ENCODE measurements at regions not wholly inside any gene's neighbourhood (a gene's known extent, or its start where the extent isn't known, plus 50 kb on each side); places are given as distances from the start of the nearest gene placed in this dataset.
"Not testable (repeated sequence)": the region's sequence is repeated elsewhere in the genome, so short reads cannot be mapped to it uniquely, and the experiment has no call there.

- no peak overlapping the region for H3K4me3 ChIP-seq (ENCODE audit: insufficient read depth, low read length, poor library complexity, severe bottlenecking)
- H3K27me3 ChIP-seq (ENCODE audit: low read length) = no peaks in the 10 kb centered on the region
- no peaks in the 10 kb centered on the region for H4K20me1 ChIP-seq (ENCODE audit: low read depth, low read length)
- H2AFZ ChIP-seq (ENCODE audit: low read depth, low read length, severe bottlenecking) = no peak overlapping the region
- no peaks in the 10 kb centered on the region for H3K36me3 ChIP-seq (ENCODE audit: low read length)
- TF ChIP-seq EZH2phosphoT487 (conservative IDR thresholded peaks at IDR 0.05; ENCODE audit: low read length) (no peak), CTCF (IDR thresholded peaks at IDR 0.05; ENCODE audit: insufficient read depth, low read length, poor library complexity, severe bottlenecking) (no peak)
- no peak overlapping the region for H3K9ac ChIP-seq (ENCODE audit: low read length)
- no peak overlapping the region for H3K27ac ChIP-seq (ENCODE audit: low read depth, low read length)
- H3K9me3 ChIP-seq (ENCODE audit: insufficient read depth, low read length) = no peaks in the 10 kb centered on the region
- no peaks in the 10 kb centered on the region for H3F3A ChIP-seq (ENCODE audit: insufficient read depth)
- no peaks in the 10 kb centered on the region for H3K9me2 ChIP-seq (replicated peaks; ENCODE audit: insufficient read depth, low read length)
- H3K4me2 ChIP-seq (ENCODE audit: low read depth, low read length, poor library complexity, severe bottlenecking) = no peak overlapping the region
- no peaks in the 10 kb centered on the region for H3K79me2 ChIP-seq (ENCODE audit: insufficient read depth, low read length)
Measured at GRCh38 chr18:14939141-14939540, 191.2 kb downstream of the ANKRD30B start.

GRCh38 chr18:14940106-14940505 lies 192.1 kb downstream of the ANKRD30B start:
- H3K27ac ChIP-seq (ENCODE audit: low read depth, low read length); H3K79me2 ChIP-seq (ENCODE audit: insufficient read depth, low read length); H3K9me3 ChIP-seq (ENCODE audit: insufficient read depth, low read length); H3K4me3 ChIP-seq (ENCODE audit: insufficient read depth, low read length, poor library complexity, severe bottlenecking); H3K4me2 ChIP-seq (ENCODE audit: low read depth, low read length, poor library complexity, severe bottlenecking); H2AFZ ChIP-seq (ENCODE audit: low read depth, low read length, severe bottlenecking); H3F3A ChIP-seq (ENCODE audit: insufficient read depth); H3K27me3 ChIP-seq (ENCODE audit: low read length); H3K9ac ChIP-seq (ENCODE audit: low read length); H3K36me3 ChIP-seq (ENCODE audit: low read length); H3K9me2 ChIP-seq (replicated peaks; ENCODE audit: insufficient read depth, low read length); H4K20me1 ChIP-seq (ENCODE audit: low read depth, low read length): not testable (repeated sequence)

DNA sequence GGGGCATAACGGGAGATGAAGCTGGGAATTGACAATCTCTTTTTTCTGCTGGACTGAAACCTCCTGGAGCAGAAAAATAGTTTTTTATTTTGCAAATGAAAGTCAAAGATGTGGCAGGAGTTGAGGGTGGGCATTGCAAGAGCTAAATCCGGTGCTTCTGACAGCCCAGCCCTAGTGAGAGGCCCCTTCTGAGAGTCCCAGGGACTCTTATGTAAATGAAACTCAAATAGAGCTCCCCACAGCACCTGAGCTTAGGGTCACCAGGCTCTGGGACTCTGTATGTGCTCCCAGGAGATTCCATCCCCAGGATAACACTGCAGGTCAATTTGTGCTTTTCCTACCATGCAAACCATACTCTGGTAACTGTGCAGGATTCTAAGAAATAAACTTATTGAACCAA lies 192.8 kb downstream of the ANKRD30B start:
- H3K36me3 ChIP-seq (ENCODE audit: low read length) = no peaks in the 10 kb centered on the region
- H3K4me2 ChIP-seq (ENCODE audit: low read depth, low read length, poor library complexity, severe bottlenecking) = no peak overlapping the region
- H3K27ac ChIP-seq (ENCODE audit: low read depth, low read length) = no peak overlapping the region
- no peaks in the 10 kb centered on the region for H3K9me2 ChIP-seq (replicated peaks; ENCODE audit: insufficient read depth, low read length)
- no peaks in the 10 kb centered on the region for H3K79me2 ChIP-seq (ENCODE audit: insufficient read depth, low read length)
- H3K4me3 ChIP-seq (ENCODE audit: insufficient read depth, low read length, poor library complexity, severe bottlenecking) = no peak overlapping the region
- no peak overlapping the region for H2AFZ ChIP-seq (ENCODE audit: low read depth, low read length, severe bottlenecking)
- H3K9ac ChIP-seq (ENCODE audit: low read length) = no peak overlapping the region
- H3K27me3 ChIP-seq (ENCODE audit: low read length) = no peaks in the 10 kb centered on the region
- H3K9me3 ChIP-seq (ENCODE audit: insufficient read depth, low read length) = no peaks in the 10 kb centered on the region
- TF ChIP-seq EZH2phosphoT487 (conservative IDR thresholded peaks at IDR 0.05; ENCODE audit: low read length) (no peak), CTCF (IDR thresholded peaks at IDR 0.05; ENCODE audit: insufficient read depth, low read length, poor library complexity, severe bottlenecking) (no peak)
- no peaks in the 10 kb centered on the region for H4K20me1 ChIP-seq (ENCODE audit: low read depth, low read length)
- no peaks in the 10 kb centered on the region for H3F3A ChIP-seq (ENCODE audit: insufficient read depth)

- H4K20me1 ChIP-seq (ENCODE audit: low read depth, low read length) = no peaks in the 10 kb centered on the region
- H2AFZ ChIP-seq (ENCODE audit: low read depth, low read length, severe bottlenecking) = no peak overlapping the region
- no peaks in the 10 kb centered on the region for H3K36me3 ChIP-seq (ENCODE audit: low read length)
- no peaks in the 10 kb centered on the region for H3K79me2 ChIP-seq (ENCODE audit: insufficient read depth, low read length)
- H3K9ac ChIP-seq (ENCODE audit: low read length) = no peak overlapping the region
- H3K9me3 ChIP-seq (ENCODE audit: insufficient read depth, low read length) = no peaks in the 10 kb centered on the region
- H3K27ac ChIP-seq (ENCODE audit: low read depth, low read length) = no peak overlapping the region
- no peaks in the 10 kb centered on the region for H3F3A ChIP-seq (ENCODE audit: insufficient read depth)
- H3K4me3 ChIP-seq (ENCODE audit: insufficient read depth, low read length, poor library complexity, severe bottlenecking) = no peak overlapping the region
- no peaks in the 10 kb centered on the region for H3K9me2 ChIP-seq (replicated peaks; ENCODE audit: insufficient read depth, low read length)
- H3K27me3 ChIP-seq (ENCODE audit: low read length) = no peaks in the 10 kb centered on the region
- TF ChIP-seq EZH2phosphoT487 (conservative IDR thresholded peaks at IDR 0.05; ENCODE audit: low read length) = no peak
- no peak for TF ChIP-seq CTCF (IDR thresholded peaks at IDR 0.05; ENCODE audit: insufficient read depth, low read length, poor library complexity, severe bottlenecking)
- H3K4me2 ChIP-seq (ENCODE audit: low read depth, low read length, poor library complexity, severe bottlenecking) = no peak overlapping the region
Measured at GRCh38 chr18:14941256-14941655, 193.3 kb downstream of the ANKRD30B start.
